ENCODE measurements at regions not wholly inside any gene's neighbourhood (a gene's known extent, or its start where the extent isn't known, plus 50 kb on each side); places are given as distances from the start of the nearest gene placed in this dataset.

DNA sequence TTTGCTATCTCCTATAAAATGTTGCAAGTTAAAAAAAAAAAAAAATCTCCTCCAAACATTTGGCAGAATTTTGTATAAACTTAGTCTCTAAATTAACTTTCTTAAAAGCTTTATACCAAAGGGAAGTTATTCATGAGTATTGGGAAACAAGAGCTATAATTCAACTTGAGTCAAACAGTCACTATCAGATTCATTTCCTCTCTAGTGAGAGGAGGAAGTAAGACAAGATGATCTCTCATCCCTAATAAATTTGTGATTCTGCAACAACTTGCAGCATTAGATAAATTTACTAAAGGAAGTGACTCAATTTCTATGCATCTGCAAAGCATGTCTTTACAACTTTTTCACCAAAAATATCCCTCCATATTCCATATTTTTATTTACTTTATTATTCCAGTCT is 135.4 kb upstream of the GNPDA2 start:
- TF ChIP-seq POLR2A (IDR thresholded peaks at IDR 0.05; ENCODE audit: low read depth, low read length) = no peak
- TF ChIP-seq RFX5 (IDR thresholded peaks at IDR 0.05; ENCODE audit: low read depth, low read length) = no peak

Data from IMR-90 (cell line).